ENCODE measurements at regions not wholly inside any gene's neighbourhood (a gene's known extent, or its start where the extent isn't known, plus 50 kb on each side); places are given as distances from the start of the nearest gene placed in this dataset.

GRCh38 chr15:94040541-94041248 lies 190.7 kb upstream of the MCTP2 start:
- H3K9me3 ChIP-seq = no peaks in the 10 kb centered on the region
- H3K4me3 ChIP-seq = no peak overlapping the region
- H3K36me3 ChIP-seq = no peaks in the 10 kb centered on the region
- no peaks in the 10 kb centered on the region for H3K27me3 ChIP-seq
- intact Hi-C loops (cut with DNase I; ENCODE audit: low total_unique reads) = no loop called here
- no peak for DNase-seq
- TF ChIP-seq CTCF (IDR thresholded peaks at IDR 0.05) (no peak), POLR2A (IDR thresholded peaks at IDR 0.05) (no peak)
- peak overlapping the region in 1 of 2 donors; percentile 36 for H3K27ac ChIP-seq
- no peaks in the 10 kb centered on the region for H3K4me1 ChIP-seq

- Histone ChIP-seq H3K36me3 (no peaks in the 10 kb centered on the region), H3K27ac (no peak overlapping the region), H3K4me3 (no peak overlapping the region), H3K9me3 (no peaks in the 10 kb centered on the region), H3K4me1 (no peaks in the 10 kb centered on the region), H3K27me3 (no peaks in the 10 kb centered on the region)
- DNase-seq = no peak
- intact Hi-C loops (cut with DNase I; ENCODE audit: low total_unique reads) = no loop called here
- TF ChIP-seq POLR2A (IDR thresholded peaks at IDR 0.05) (no peak), CTCF (IDR thresholded peaks at IDR 0.05) (no peak)
Measured at GRCh38 chr15:94036156-94036555, 195.2 kb upstream of the MCTP2 start.

- Histone ChIP-seq H3K27me3 (no peaks in the 10 kb centered on the region), H3K9me3 (no peaks in the 10 kb centered on the region), H3K36me3 (no peaks in the 10 kb centered on the region), H3K4me1 (peaks cover 0 to 7% of the 10 kb centered on the region in 2 donors), H3K27ac (peak overlapping the region in 1 of 2 donors; percentile 7), H3K4me3 (no peak overlapping the region)
- intact Hi-C loops (cut with DNase I; ENCODE audit: low total_unique reads) = no loop called here
- DNase-seq = no peak
- TF ChIP-seq CTCF (IDR thresholded peaks at IDR 0.05) = no peak
- no peak for TF ChIP-seq POLR2A (IDR thresholded peaks at IDR 0.05)
Measured at GRCh38 chr15:94033683-94034020, 197.7 kb upstream of the MCTP2 start.

- H3K4me3 ChIP-seq = no peak overlapping the region
- no peak for DNase-seq
- H3K27me3 ChIP-seq = no peaks in the 10 kb centered on the region
- no peak for TF ChIP-seq POLR2A (IDR thresholded peaks at IDR 0.05)
- no peak for TF ChIP-seq CTCF (IDR thresholded peaks at IDR 0.05)
- no peaks in the 10 kb centered on the region for H3K36me3 ChIP-seq
- H3K4me1 ChIP-seq = peaks cover 0 to 7% of the 10 kb centered on the region in 2 donors
- peak overlapping the region in 1 of 2 donors; percentile 7 for H3K27ac ChIP-seq
- intact Hi-C loops (cut with DNase I; ENCODE audit: low total_unique reads) = no loop called here
- no peaks in the 10 kb centered on the region for H3K9me3 ChIP-seq
Measured at GRCh38 chr15:94033014-94033682, 198.2 kb upstream of the MCTP2 start.

GRCh38 chr15:94032571-94032970 lies 198.8 kb upstream of the MCTP2 start:
- Histone ChIP-seq H3K27ac (peak overlapping the region; percentile 74 to 78), H3K4me3 (no peak overlapping the region), H3K36me3 (no peaks in the 10 kb centered on the region), H3K9me3 (no peaks in the 10 kb centered on the region), H3K4me1 (peaks cover 0 to 7% of the 10 kb centered on the region in 2 donors), H3K27me3 (no peaks in the 10 kb centered on the region)
- no peak for TF ChIP-seq CTCF (IDR thresholded peaks at IDR 0.05)
- no peak for TF ChIP-seq POLR2A (IDR thresholded peaks at IDR 0.05)
- no peak for DNase-seq
- intact Hi-C loops (cut with DNase I; ENCODE audit: low total_unique reads) = no loop called here

Measured in uterus (tissue), 3 donors.